WTC11 (cell line): ENCODE measurements at regions not wholly inside any gene's neighbourhood (a gene's known extent, or its start where the extent isn't known, plus 50 kb on each side); places are given as distances from the start of the nearest gene placed in this dataset.

ENCODE experiments used
- ATF1 ChIP-seq: sonication (generic); formaldehyde crosslinking; IDR thresholded peaks from 2 replicates; pipeline ENCODE4 v1.8.1; 2023; ENCODE audit warnings: mild to moderate bottlenecking, moderate library complexity, missing genetic modification reagents
- CREB1 ChIP-seq: sonication (generic); formaldehyde crosslinking; IDR thresholded peaks from 2 replicates; pipeline ENCODE4 v1.8.0; 2023; ENCODE audit warnings: mild to moderate bottlenecking, missing genetic modification reagents
- CTCF ChIP-seq: fragments of 200-600 bp; IDR thresholded peaks from 2 replicates; pipeline ENCODE4 v1.8.0; 2022; ENCODE audit warnings: antibody characterized with exemption
- EMX1 ChIP-seq: fragments of 250-450 bp; sonication (Bioruptor Pico); IDR thresholded peaks from 2 replicates; pipeline ENCODE4 v1.8.0; 2021; ENCODE audit warnings: mild to moderate bottlenecking
- USF1 ChIP-seq: sonication (generic); formaldehyde crosslinking; IDR thresholded peaks from 2 replicates; pipeline ENCODE4 v1.8.0; 2022; ENCODE audit warnings: mild to moderate bottlenecking, missing genetic modification reagents
- ZNF121 ChIP-seq: sonication (generic); formaldehyde crosslinking; IDR thresholded peaks from 2 replicates; pipeline ENCODE4 v1.8.0; 2023; ENCODE audit warnings: missing genetic modification reagents

- TF ChIP-seq ATF1 (CRISPR knock-in tag) = no peak
- TF ChIP-seq USF1 (CRISPR knock-in tag) = no peak
- TF ChIP-seq CTCF = no peak
- TF ChIP-seq ZNF121 (CRISPR knock-in tag) = no peak
- TF ChIP-seq CREB1 = no peak
- no peak for TF ChIP-seq EMX1 (CRISPR knock-in tag)
Observed at GRCh38 chr13:22427783-22428182, 753.0 kb upstream of the SGCG start.
